Ishikawa (cell line): ENCODE measurements at regions not wholly inside any gene's neighbourhood (a gene's known extent, or its start where the extent isn't known, plus 50 kb on each side); places are given as distances from the start of the nearest gene placed in this dataset.

Source experiments
- CEBPB ChIP-seq: IDR thresholded peaks from 2 replicates; pipeline ENCODE4 v1.6.1; 2012
- CREB1 ChIP-seq: IDR thresholded peaks from 2 replicates; pipeline ENCODE4 v1.6.1; 2012; ENCODE audit warnings: low read depth
- EGR1 ChIP-seq: IDR thresholded peaks from 2 replicates; pipeline ENCODE4 v1.6.1; 2012
- EP300 ChIP-seq: IDR thresholded peaks from 2 replicates; pipeline ENCODE4 v1.6.1; 2012; ENCODE audit warnings: borderline replicate concordance
- FOXM1 ChIP-seq: IDR thresholded peaks from 2 replicates; pipeline ENCODE4 v1.6.1; 2012; ENCODE audit warnings: low read depth, borderline replicate concordance
- MAX ChIP-seq: IDR thresholded peaks from 2 replicates; pipeline ENCODE4 v1.6.1; 2012
- NFIC ChIP-seq: IDR thresholded peaks from 2 replicates; pipeline ENCODE4 v1.6.1; 2012
- RAD21 ChIP-seq: IDR thresholded peaks from 2 replicates; pipeline ENCODE4 v1.6.1; 2012; ENCODE audit warnings: low read depth
- REST ChIP-seq: IDR thresholded peaks from 2 replicates; pipeline ENCODE4 v1.6.1; 2012; ENCODE audit warnings: low read depth, mild to moderate bottlenecking
- TAF1 ChIP-seq: IDR thresholded peaks from 2 replicates; pipeline ENCODE4 v1.6.1; 2012; ENCODE audit warnings: low read depth, mild to moderate bottlenecking
- TCF12 ChIP-seq: IDR thresholded peaks from 2 replicates; pipeline ENCODE4 v1.6.1; 2012; ENCODE audit warnings: low read depth
- TEAD4 ChIP-seq: IDR thresholded peaks from 2 replicates; pipeline ENCODE4 v1.6.1; 2012
- YY1 ChIP-seq: IDR thresholded peaks from 2 replicates; pipeline ENCODE4 v1.6.1; 2012; ENCODE audit warnings: low read depth
- ZBTB7A ChIP-seq: IDR thresholded peaks from 2 replicates; pipeline ENCODE4 v1.6.1; 2012; ENCODE audit warnings: low read depth
- TF ChIP-seq, protein P1 (sequence below): IDR thresholded peaks from 2 replicates; pipeline ENCODE4 v1.6.1; 2012

DNA sequence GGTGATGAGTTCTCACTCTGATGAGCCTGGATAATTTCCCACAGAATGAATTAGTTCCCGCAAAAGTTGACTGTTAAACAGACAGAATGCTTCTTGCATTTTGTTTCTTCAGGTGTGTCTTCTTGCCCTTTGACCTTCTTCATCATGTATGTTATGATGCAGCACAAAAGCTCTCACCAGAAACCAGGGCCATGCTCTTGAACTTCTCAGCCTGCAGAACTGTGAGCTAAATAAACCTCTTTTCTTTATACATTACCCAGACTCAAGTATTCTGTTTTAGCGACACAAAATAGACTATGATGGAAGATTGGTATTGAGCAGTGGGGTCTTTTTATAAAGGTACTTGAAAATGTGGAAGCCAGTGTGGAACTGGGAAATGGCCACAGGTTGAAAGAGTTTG lies 95.2 kb upstream of the TNS3 start:
- TF ChIP-seq TCF12 (no peak), CREB1 (no peak)

- TF ChIP-seq EP300 (no peak), RAD21 (no peak), TEAD4 (no peak), REST (no peak), CREB1 (no peak), ZBTB7A (no peak)
- TF ChIP-seq, protein P1, sequence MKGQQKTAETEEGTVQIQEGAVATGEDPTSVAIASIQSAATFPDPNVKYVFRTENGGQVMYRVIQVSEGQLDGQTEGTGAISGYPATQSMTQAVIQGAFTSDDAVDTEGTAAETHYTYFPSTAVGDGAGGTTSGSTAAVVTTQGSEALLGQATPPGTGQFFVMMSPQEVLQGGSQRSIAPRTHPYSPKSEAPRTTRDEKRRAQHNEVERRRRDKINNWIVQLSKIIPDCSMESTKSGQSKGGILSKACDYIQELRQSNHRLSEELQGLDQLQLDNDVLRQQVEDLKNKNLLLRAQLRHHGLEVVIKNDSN: no peak
These were observed 91.1 kb upstream of the TNS3 start for GRCh38 chr7:47672977-47673381.

GRCh38 chr7:47672271-47672791 lies 90.4 kb upstream of the TNS3 start:
- TF ChIP-seq EP300: no peak
- TF ChIP-seq, protein P1: no peak
- TF ChIP-seq EGR1: no peak
- TF ChIP-seq ZBTB7A: no peak
- no peak for TF ChIP-seq MAX
- no peak for TF ChIP-seq CEBPB
- TF ChIP-seq RAD21: no peak
- TF ChIP-seq YY1: no peak
- no peak for TF ChIP-seq CREB1
- TF ChIP-seq TAF1: no peak

- TF ChIP-seq TAF1 (no peak), FOXM1 (no peak), MAX (no peak), EGR1 (no peak), CREB1 (no peak), RAD21 (no peak), TCF12 (no peak), CEBPB (no peak), NFIC (no peak)
These were observed 89.4 kb upstream of the TNS3 start for GRCh38 chr7:47671358-47671757.

DNA sequence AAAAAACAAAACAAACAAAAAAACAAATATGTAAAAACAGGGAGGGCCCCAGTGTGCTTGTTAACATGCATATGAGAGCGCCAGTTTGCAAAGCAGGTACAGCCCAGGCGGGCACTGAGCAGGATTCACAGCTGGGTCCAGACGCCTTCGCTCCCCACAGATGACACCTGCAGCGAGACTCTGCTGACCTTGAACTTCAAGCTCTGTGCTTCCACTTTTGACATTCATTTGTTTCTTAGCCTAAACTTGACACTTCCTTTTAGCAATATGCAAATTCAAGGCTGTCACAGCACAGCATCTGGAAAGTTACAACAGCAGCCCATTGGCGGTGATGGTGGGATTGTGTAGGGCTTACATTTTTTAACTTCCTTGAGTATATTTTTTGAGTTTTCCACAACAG lies 88.8 kb upstream of the TNS3 start:
- TF ChIP-seq MAX: no peak
- no peak for TF ChIP-seq TEAD4
- no peak for TF ChIP-seq TCF12
- TF ChIP-seq EGR1: no peak
- TF ChIP-seq EP300: no peak
- no peak for TF ChIP-seq RAD21
- TF ChIP-seq, protein P1: no peak
- no peak for TF ChIP-seq TAF1
- TF ChIP-seq CEBPB: no peak
- no peak for TF ChIP-seq CREB1
- TF ChIP-seq NFIC: no peak
- no peak for TF ChIP-seq FOXM1
- no peak for TF ChIP-seq REST
- TF ChIP-seq ZBTB7A: no peak

GRCh38 chr7:47669901-47670384 lies 88.0 kb upstream of the TNS3 start:
- no peak for TF ChIP-seq TCF12
- TF ChIP-seq, protein P1: no peak
- no peak for TF ChIP-seq ZBTB7A
- TF ChIP-seq MAX: no peak
- TF ChIP-seq REST: no peak
- no peak for TF ChIP-seq TEAD4
- TF ChIP-seq RAD21: no peak
- TF ChIP-seq FOXM1: no peak
- TF ChIP-seq TAF1: no peak
- no peak for TF ChIP-seq CREB1
- TF ChIP-seq EP300: no peak
- TF ChIP-seq CEBPB: no peak
- no peak for TF ChIP-seq YY1
- no peak for TF ChIP-seq EGR1
- TF ChIP-seq NFIC: no peak
